Smooth muscle cell (in vitro differentiated cells): ENCODE measurements at regions not wholly inside any gene's neighbourhood (a gene's known extent, or its start where the extent isn't known, plus 50 kb on each side); places are given as distances from the start of the nearest gene placed in this dataset.

Experiments
- DNase-seq: peaks from one replicate; lab custom pipeline; 2025; ENCODE audit not compliant: unreplicated experiment; lab: John Stamatoyannopoulos, UW
- H2AFZ ChIP-seq: fragments of 200-600 bp; sonication (generic); 2 replicates; pipeline ENCODE4 v1.6.0; 2016; ENCODE audit warnings: antibody characterized with exemption, low read depth, mild to moderate bottlenecking
- H3F3A ChIP-seq: fragments of 200-600 bp; sonication (generic); 2 replicates; pipeline ENCODE4 v1.6.0; 2017; ENCODE audit warnings: antibody characterized with exemption, low read depth
- H3K27ac ChIP-seq: fragments of 200-600 bp; sonication (generic); 2 replicates; pipeline ENCODE4 v1.5.1; 2016; ENCODE audit warnings: low read depth, mild to moderate bottlenecking
- H3K27me3 ChIP-seq: fragments of 200-600 bp; sonication (generic); 2 replicates; pipeline ENCODE4 v1.6.1; 2016; ENCODE audit warnings: low read depth, mild to moderate bottlenecking
- H3K36me3 ChIP-seq: fragments of 200-600 bp; sonication (generic); 2 replicates; pipeline ENCODE4 v1.5.1; 2016; ENCODE audit warnings: low read depth
- H3K4me1 ChIP-seq: fragments of 200-600 bp; sonication (generic); 2 replicates; pipeline ENCODE4 v1.5.1; 2016; ENCODE audit warnings: low read depth
- H3K4me2 ChIP-seq: fragments of 200-600 bp; sonication (generic); 2 replicates; pipeline ENCODE4 v1.6.0; 2016; ENCODE audit warnings: mild to moderate bottlenecking
- H3K4me3 ChIP-seq: fragments of 200-600 bp; sonication (generic); 2 replicates; pipeline ENCODE4 v1.5.1; 2016; ENCODE audit warnings: mild to moderate bottlenecking
- H3K79me2 ChIP-seq: fragments of 200-600 bp; sonication (generic); 2 replicates; pipeline ENCODE4 v1.6.0; 2016; ENCODE audit warnings: low read depth, mild to moderate bottlenecking
- H3K9ac ChIP-seq: fragments of 200-600 bp; sonication (generic); 2 replicates; pipeline ENCODE4 v1.6.0; 2016; ENCODE audit warnings: low read depth
- H3K9me3 ChIP-seq: fragments of 200-600 bp; sonication (generic); replicated peaks from 2 replicates; pipeline ENCODE4 v1.5.1; 2016; ENCODE audit warnings: low read depth
- H4K20me1 ChIP-seq: fragments of 200-600 bp; sonication (generic); 2 replicates; pipeline ENCODE4 v1.6.0; 2016; ENCODE audit warnings: low read depth
- CTCF ChIP-seq: fragments of 200-600 bp; sonication (generic); IDR thresholded peaks from 2 replicates; pipeline ENCODE4 v1.5.1; 2017; ENCODE audit warnings: borderline replicate concordance, mild to moderate bottlenecking, antibody characterized with exemption; ENCODE audit not compliant: insufficient read depth, poor library complexity, severe bottlenecking
- WGBS: methylation state at CpG from one replicate; pipeline ENCODE4 v1.1.7; 2016; ENCODE audit warnings: low lambda C conversion rate; 5-methylcytosine and 5-hydroxymethylcytosine counted together

GRCh38 chr3:104755791-104756190 is 610.9 kb upstream of the ALCAM start:
- Histone ChIP-seq H3K27me3 (no peaks in the 10 kb centered on the region), H2AFZ (no peak overlapping the region), H3K9me3 (no peaks in the 10 kb centered on the region), H3K4me2 (no peak overlapping the region), H3K27ac (no peak overlapping the region), H3K4me3 (no peak overlapping the region), H3K4me1 (no peaks in the 10 kb centered on the region), H3F3A (no peaks in the 10 kb centered on the region), H3K79me2 (no peaks in the 10 kb centered on the region), H3K9ac (no peak overlapping the region), H3K36me3 (no peaks in the 10 kb centered on the region), H4K20me1 (no peaks in the 10 kb centered on the region)
- 96% methylated on average over 1 of the region's 1 CpG for WGBS
- DNase-seq: no peak
- TF ChIP-seq CTCF: no peak

GRCh38 chr3:104763007-104763406 is 603.7 kb upstream of the ALCAM start:
- no peaks in the 10 kb centered on the region for H3K4me1 ChIP-seq
- no peak overlapping the region for H2AFZ ChIP-seq
- no peak overlapping the region for H3K4me3 ChIP-seq
- no peaks in the 10 kb centered on the region for H3K79me2 ChIP-seq
- H3K27ac ChIP-seq: no peak overlapping the region
- H3K9me3 ChIP-seq: no peaks in the 10 kb centered on the region
- H3K4me2 ChIP-seq: no peak overlapping the region
- H3K36me3 ChIP-seq: no peaks in the 10 kb centered on the region
- H4K20me1 ChIP-seq: no peaks in the 10 kb centered on the region
- no peak overlapping the region for H3K9ac ChIP-seq
- no peak for TF ChIP-seq CTCF
- H3F3A ChIP-seq: no peaks in the 10 kb centered on the region
- DNase-seq: no peak
- no peaks in the 10 kb centered on the region for H3K27me3 ChIP-seq

- Histone ChIP-seq H3K27me3 (no peaks in the 10 kb centered on the region), H4K20me1 (no peaks in the 10 kb centered on the region), H3K27ac (no peak overlapping the region), H3K4me3 (no peak overlapping the region), H2AFZ (no peak overlapping the region), H3K4me2 (no peak overlapping the region), H3K9ac (no peak overlapping the region), H3K4me1 (no peaks in the 10 kb centered on the region), H3F3A (no peaks in the 10 kb centered on the region), H3K36me3 (no peaks in the 10 kb centered on the region), H3K9me3 (no peaks in the 10 kb centered on the region), H3K79me2 (no peaks in the 10 kb centered on the region)
- no peak for TF ChIP-seq CTCF
- no peak for DNase-seq
- WGBS: 83% methylated on average over 4 of the region's 4 CpGs
These were observed 602.2 kb upstream of the ALCAM start for GRCh38 chr3:104764496-104764895.

- no peaks in the 10 kb centered on the region for H3K36me3 ChIP-seq
- H3K27ac ChIP-seq: no peak overlapping the region
- no peaks in the 10 kb centered on the region for H3F3A ChIP-seq
- H4K20me1 ChIP-seq: no peaks in the 10 kb centered on the region
- no peaks in the 10 kb centered on the region for H3K79me2 ChIP-seq
- 84% methylated on average over 3 of the region's 3 CpGs for WGBS
- H3K4me2 ChIP-seq: no peak overlapping the region
- H3K27me3 ChIP-seq: no peaks in the 10 kb centered on the region
- no peak overlapping the region for H3K9ac ChIP-seq
- no peaks in the 10 kb centered on the region for H3K9me3 ChIP-seq
- TF ChIP-seq CTCF: no peak
- H3K4me1 ChIP-seq: no peaks in the 10 kb centered on the region
- no peak for DNase-seq
- H2AFZ ChIP-seq: peak overlapping the region; percentile 47
- no peak overlapping the region for H3K4me3 ChIP-seq
These were observed 597.8 kb upstream of the ALCAM start for GRCh38 chr3:104768886-104769285.
